ENCODE measurements at regions not wholly inside any gene's neighbourhood (a gene's known extent, or its start where the extent isn't known, plus 50 kb on each side); places are given as distances from the start of the nearest gene placed in this dataset.

DNA sequence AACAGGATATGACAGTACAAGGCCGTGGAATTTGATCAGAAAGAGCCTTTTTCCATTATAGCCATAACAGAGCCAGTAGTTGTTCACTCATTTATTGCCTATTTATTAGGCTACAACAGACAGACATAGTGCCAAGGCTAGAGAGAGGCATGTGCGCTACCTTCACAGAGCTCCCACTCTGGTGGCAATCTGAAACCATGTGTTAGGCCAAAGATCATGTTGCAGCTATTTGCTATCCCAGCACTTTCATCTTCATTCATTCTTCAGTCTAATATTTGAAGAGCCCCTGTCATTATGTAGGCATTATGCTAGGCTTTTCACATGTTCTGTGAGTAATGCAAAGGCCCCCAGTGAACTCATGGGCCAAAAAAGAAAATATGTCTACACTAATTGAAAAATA is 404.8 kb downstream of the IGSF11 start:
- POLR2A ChIA-PET = interaction anchor here (0.6 kb wide), 1 partner anchor 756 kb away, joined by 4 read pairs; no protein-coding TSS in a partner anchor
- no peaks in the 10 kb centered on the region for H3K4me1 ChIP-seq (replicated peaks in 1 of 2; ENCODE audit: control insufficient read depth in 2 of 2, insufficient read depth in 2 of 2, low read length in 2 of 2)
- H3K4me2 ChIP-seq (ENCODE audit: insufficient read depth, low read length) = no peak overlapping the region
- no peaks in the 10 kb centered on the region for H3K79me2 ChIP-seq (ENCODE audit: control insufficient read depth, insufficient read depth, low read length)
- H3K9ac ChIP-seq (ENCODE audit: insufficient read depth in 1 of 2, low read depth in 2 of 2, low read length in 2 of 2) = no peak overlapping the region
- CTCF ChIA-PET (ENCODE audit: low intra/inter-chr PET ratio) = interaction anchor here (1.0 kb wide), 1 partner anchor 1858 kb away, joined by 3 read pairs; no protein-coding TSS in a partner anchor
- no peak for TF ChIP-seq ZNF143 (CRISPR knock-in tag; IDR thresholded peaks at IDR 0.05)
- TF ChIP-seq ZNF232 (CRISPR knock-in tag; IDR thresholded peaks at IDR 0.05) = no peak
- no peak for TF ChIP-seq HDAC1 (IDR thresholded peaks at IDR 0.05)
- TF ChIP-seq ETV5 (CRISPR knock-in tag; IDR thresholded peaks at IDR 0.05; ENCODE audit: low read depth) = no peak
- no peak for TF ChIP-seq CTBP1 (IDR thresholded peaks at IDR 0.05; ENCODE audit: borderline replicate concordance)
- TF ChIP-seq TAF1 (IDR thresholded peaks at IDR 0.05; ENCODE audit: control insufficient read depth, extremely low read depth, insufficient read depth, low read length, severe bottlenecking) = no peak
- no peak for TF ChIP-seq KDM2B (CRISPR knock-in tag; IDR thresholded peaks at IDR 0.05)
- no peak for TF ChIP-seq PYGO2 (tag; IDR thresholded peaks at IDR 0.05)
- no peak for TF ChIP-seq MBD2 (IDR thresholded peaks at IDR 0.05; ENCODE audit: borderline replicate concordance, low read depth)
- TF ChIP-seq ZNF76 (CRISPR knock-in tag; IDR thresholded peaks at IDR 0.05; ENCODE audit: borderline replicate concordance) = no peak
- TF ChIP-seq, protein P1, sequence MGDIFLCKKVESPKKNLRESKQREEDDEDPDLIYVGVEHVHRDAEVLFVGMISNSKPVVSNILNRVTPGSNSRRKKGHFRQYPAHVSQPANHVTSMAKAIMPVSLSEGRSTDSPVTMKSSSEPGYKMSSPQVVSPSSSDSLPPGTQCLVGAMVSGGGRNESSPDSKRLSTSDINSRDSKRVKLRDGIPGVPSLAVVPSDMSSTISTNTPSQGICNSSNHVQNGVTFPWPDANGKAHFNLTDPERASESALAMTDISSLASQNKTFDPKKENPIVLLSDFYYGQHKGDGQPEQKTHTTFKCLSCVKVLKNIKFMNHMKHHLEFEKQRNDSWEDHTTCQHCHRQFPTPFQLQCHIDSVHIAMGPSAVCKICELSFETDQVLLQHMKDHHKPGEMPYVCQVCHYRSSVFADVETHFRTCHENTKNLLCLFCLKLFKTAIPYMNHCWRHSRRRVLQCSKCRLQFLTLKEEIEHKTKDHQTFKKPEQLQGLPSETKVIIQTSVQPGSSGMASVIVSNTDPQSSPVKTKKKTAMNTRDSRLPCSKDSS (IDR thresholded peaks at IDR 0.05; ENCODE audit: low read depth, partially characterized antibody) = no peak
- TF ChIP-seq, protein P2, sequence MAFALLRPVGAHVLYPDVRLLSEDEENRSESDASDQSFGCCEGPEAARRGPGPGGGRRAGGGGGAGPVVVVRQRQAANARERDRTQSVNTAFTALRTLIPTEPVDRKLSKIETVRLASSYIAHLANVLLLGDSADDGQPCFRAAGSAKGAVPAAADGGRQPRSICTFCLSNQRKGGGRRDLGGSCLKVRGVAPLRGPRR (CRISPR knock-in tag; IDR thresholded peaks at IDR 0.05) = no peak
- no peak for TF ChIP-seq MXI1 (IDR thresholded peaks at IDR 0.05; ENCODE audit: low read depth, low read length)
- TF ChIP-seq SREBF2 (CRISPR knock-in tag; IDR thresholded peaks at IDR 0.05) = no peak
- no peak for TF ChIP-seq KLF16 (IDR thresholded peaks at IDR 0.05)
- TF ChIP-seq, protein P3, sequence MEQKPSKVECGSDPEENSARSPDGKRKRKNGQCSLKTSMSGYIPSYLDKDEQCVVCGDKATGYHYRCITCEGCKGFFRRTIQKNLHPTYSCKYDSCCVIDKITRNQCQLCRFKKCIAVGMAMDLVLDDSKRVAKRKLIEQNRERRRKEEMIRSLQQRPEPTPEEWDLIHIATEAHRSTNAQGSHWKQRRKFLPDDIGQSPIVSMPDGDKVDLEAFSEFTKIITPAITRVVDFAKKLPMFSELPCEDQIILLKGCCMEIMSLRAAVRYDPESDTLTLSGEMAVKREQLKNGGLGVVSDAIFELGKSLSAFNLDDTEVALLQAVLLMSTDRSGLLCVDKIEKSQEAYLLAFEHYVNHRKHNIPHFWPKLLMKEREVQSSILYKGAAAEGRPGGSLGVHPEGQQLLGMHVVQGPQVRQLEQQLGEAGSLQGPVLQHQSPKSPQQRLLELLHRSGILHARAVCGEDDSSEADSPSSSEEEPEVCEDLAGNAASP (IDR thresholded peaks at IDR 0.05) = no peak
- BruUV-seq (replicated peaks) = no TSS peak
- H4K20me1 ChIP-seq (replicated peaks; ENCODE audit: control insufficient read depth, insufficient read depth, low read length) = no peaks in the 10 kb centered on the region
- H3K36me3 ChIP-seq (ENCODE audit: control insufficient read depth, insufficient read depth, low read length) = no peaks in the 10 kb centered on the region
- H3K4me3 ChIP-seq = no peak overlapping the region
- ATAC-seq (no peak), DNase-seq (ENCODE audit: extremely low read depth in 1 of 4, low spot score in 3 of 4) (no peak), FAIRE-seq (no peak)
- 13% methylated on average over 2 of the region's 2 CpGs for WGBS (ENCODE audit: insufficient coverage, low coverage, missing lambda C conversion rate)
- in situ Hi-C loops (cut with MboI) = no loop called here
- H3K27ac ChIP-seq (ENCODE audit: extremely low read depth, low read depth, low read length) = no peak overlapping the region
- no peak overlapping the region for H2AFZ ChIP-seq (ENCODE audit: low read depth, low read length)
- no peaks in the 10 kb centered on the region for H3K9me1 ChIP-seq (ENCODE audit: control insufficient read depth, insufficient read depth, low read length)
- intact Hi-C loops (cut with micrococcal nuclease) = loop anchor here (10.0 kb wide), 1 partner anchor 185 kb away; no protein-coding TSS in a partner anchor
- H3K9me3 ChIP-seq (replicated peaks; ENCODE audit: control insufficient read depth, insufficient read depth, low read depth, low read length) = no peaks in the 10 kb centered on the region
- no peaks in the 10 kb centered on the region for H3K27me3 ChIP-seq (ENCODE audit: control insufficient read depth in 2 of 2, insufficient read depth in 2 of 2, low read length in 2 of 2)

Measured in K562 (cell line).